ENCODE measurements at regions not wholly inside any gene's neighbourhood (a gene's known extent, or its start where the extent isn't known, plus 50 kb on each side); places are given as distances from the start of the nearest gene placed in this dataset.

GRCh38 chr5:67699560-67699959 lies 503.0 kb upstream of the CD180 start:
- Mint-ChIP-seq H3K4me1 (no peaks in the 10 kb centered on the region), H3K9me3 (peaks cover 35% of the 10 kb centered on the region), H3K36me3 (peaks cover 23% of the 10 kb centered on the region), H3K27ac (no peak overlapping the region), H3K27me3 (ENCODE audit: low read depth) (no peaks in the 10 kb centered on the region), H3K4me3 (no peak overlapping the region)
- POLR2A ChIA-PET: no interaction called here
- ATAC-seq (no peak), DNase-seq (ENCODE audit: low spot score) (no peak)
- TF ChIP-seq FOXK1 (CRISPR knock-in tag; IDR thresholded peaks at IDR 0.05) (no peak), GTF2I (CRISPR knock-in tag; conservative IDR thresholded peaks at IDR 0.05) (no peak), ZNF416 (CRISPR knock-in tag; IDR thresholded peaks at IDR 0.05) (no peak), FOXP4 (CRISPR knock-in tag; IDR thresholded peaks at IDR 0.05) (no peak), ZNF671 (CRISPR knock-in tag; IDR thresholded peaks at IDR 0.05) (no peak), ZNF281 (CRISPR knock-in tag; IDR thresholded peaks at IDR 0.05) (no peak), NR2C2 (CRISPR knock-in tag; IDR thresholded peaks at IDR 0.05) (no peak), ATF2 (CRISPR knock-in tag; IDR thresholded peaks at IDR 0.05; ENCODE audit: borderline replicate concordance, low read depth) (no peak), FOXJ3 (CRISPR knock-in tag; IDR thresholded peaks at IDR 0.05; ENCODE audit: borderline replicate concordance) (no peak), ZNF425 (CRISPR knock-in tag; conservative IDR thresholded peaks at IDR 0.05) (no peak), SMAD3 (CRISPR knock-in tag; IDR thresholded peaks at IDR 0.05; ENCODE audit: borderline replicate concordance) (no peak), RELA (CRISPR knock-in tag; IDR thresholded peaks at IDR 0.05; ENCODE audit: borderline replicate concordance) (no peak), ZNF532 (CRISPR knock-in tag; IDR thresholded peaks at IDR 0.05; ENCODE audit: borderline replicate concordance) (no peak), SOX15 (CRISPR knock-in tag; IDR thresholded peaks at IDR 0.05) (no peak), SP1 (CRISPR knock-in tag; conservative IDR thresholded peaks at IDR 0.05) (no peak), NFE2L1 (CRISPR knock-in tag; IDR thresholded peaks at IDR 0.05) (no peak)
- CTCF ChIA-PET: no interaction called here

Data from WTC11 (cell line).